Central memory CD8-positive, alpha-beta T cell (primary cell): ENCODE measurements at regions not wholly inside any gene's neighbourhood (a gene's known extent, or its start where the extent isn't known, plus 50 kb on each side); places are given as distances from the start of the nearest gene placed in this dataset.

Source experiments
- ATAC-seq: fragments of 150-1000 bp; cut with Tn5 transposase; replicated peaks from 2 replicates; pipeline ENCODE4 v1.10.0; 2022; ENCODE audit warnings: mild to moderate bottlenecking, moderate FRiP score, moderate number of reproducible peaks; ENCODE audit not compliant: poor library complexity, severe bottlenecking; ENCODE audit errors: extremely low read depth
- DNase-seq, 2 donors: peaks; one replicate each; pipeline ENCODE4 v3.0.0; 2021; ENCODE audit warnings: low spot score in 2 of 2
- H3K27ac Mint-ChIP-seq: one replicate; pipeline ENCODE4 v1.8.0; 2022; ENCODE audit warnings: low read depth, mild to moderate bottlenecking, moderate library complexity, mixed read lengths
- H3K27me3 Mint-ChIP-seq: one replicate; pipeline ENCODE4 v1.8.0; 2022; ENCODE audit warnings: mixed read lengths
- H3K36me3 Mint-ChIP-seq: one replicate; pipeline ENCODE4 v1.8.0; 2022; ENCODE audit warnings: mild to moderate bottlenecking, moderate library complexity, mixed read lengths; ENCODE audit not compliant: insufficient read depth
- H3K4me1 Mint-ChIP-seq: one replicate; pipeline ENCODE4 v1.8.0; 2022; ENCODE audit warnings: mixed read lengths
- H3K4me3 Mint-ChIP-seq: one replicate; pipeline ENCODE4 v1.8.0; 2022; ENCODE audit warnings: mild to moderate bottlenecking, moderate library complexity, mixed read lengths
- H3K9me3 Mint-ChIP-seq: one replicate; pipeline ENCODE4 v1.8.0; 2022; ENCODE audit warnings: mixed read lengths

- no peaks in the 10 kb centered on the region for H3K27me3 Mint-ChIP-seq
- H3K36me3 Mint-ChIP-seq, result peaks cover 2% of the 10 kb centered on the region
- no peak for ATAC-seq
- no peak overlapping the region for H3K27ac Mint-ChIP-seq
- H3K4me1 Mint-ChIP-seq, result no peaks in the 10 kb centered on the region
- no peak overlapping the region for H3K4me3 Mint-ChIP-seq
- DNase-seq, result no peak
- peaks cover 8% of the 10 kb centered on the region for H3K9me3 Mint-ChIP-seq
These were observed 385.7 kb upstream of the MMS22L start for GRCh38 chr6:97668716-97669115.

- DNase-seq, result no peak
- H3K36me3 Mint-ChIP-seq, result peaks cover 2% of the 10 kb centered on the region
- H3K27me3 Mint-ChIP-seq, result no peaks in the 10 kb centered on the region
- no peaks in the 10 kb centered on the region for H3K4me1 Mint-ChIP-seq
- peaks cover 8% of the 10 kb centered on the region for H3K9me3 Mint-ChIP-seq
- H3K4me3 Mint-ChIP-seq, result no peak overlapping the region
- no peak overlapping the region for H3K27ac Mint-ChIP-seq
- no peak for ATAC-seq
These were observed 386.4 kb upstream of the MMS22L start for GRCh38 chr6:97669191-97670031.

- Mint-ChIP-seq H3K36me3 (peaks cover 2% of the 10 kb centered on the region), H3K4me3 (no peak overlapping the region), H3K4me1 (no peaks in the 10 kb centered on the region)
These were observed 391.8 kb upstream of the MMS22L start for GRCh38 chr6:97674802-97675201.

DNA sequence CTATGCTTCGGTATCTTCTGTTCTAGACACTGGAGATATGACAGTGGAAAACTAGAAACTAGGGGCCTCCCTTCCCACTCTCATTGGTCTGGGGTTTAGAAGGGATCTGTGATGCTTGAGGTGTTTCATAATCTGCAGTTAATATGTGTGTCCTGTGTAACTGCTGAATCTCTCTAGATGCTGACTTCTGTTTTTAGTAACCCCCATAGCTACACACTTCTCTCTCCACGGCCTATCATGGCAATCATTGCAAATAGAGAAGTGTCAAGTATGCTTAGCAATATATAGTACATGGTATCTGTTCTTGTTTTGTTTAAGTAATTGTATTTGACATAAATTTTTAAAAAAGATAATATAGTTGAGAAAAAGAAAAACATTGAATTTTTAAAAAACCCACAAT lies 394.6 kb upstream of the MMS22L start:
- H3K36me3 Mint-ChIP-seq, result peaks cover 1% of the 10 kb centered on the region
- ATAC-seq, result no peak
- no peak overlapping the region for H3K4me3 Mint-ChIP-seq
- H3K27ac Mint-ChIP-seq, result no peak overlapping the region
- no peaks in the 10 kb centered on the region for H3K27me3 Mint-ChIP-seq
- no peak for DNase-seq
- peaks cover 15% of the 10 kb centered on the region for H3K9me3 Mint-ChIP-seq
- no peaks in the 10 kb centered on the region for H3K4me1 Mint-ChIP-seq

More at GRCh38 chr6:97674802-97675201, 391.8 kb upstream of the MMS22L start:
- H3K27me3 Mint-ChIP-seq, result no peaks in the 10 kb centered on the region
- DNase-seq (no peak), ATAC-seq (no peak)
- H3K27ac Mint-ChIP-seq, result no peak overlapping the region
- H3K9me3 Mint-ChIP-seq, result peaks cover 16% of the 10 kb centered on the region

DNA sequence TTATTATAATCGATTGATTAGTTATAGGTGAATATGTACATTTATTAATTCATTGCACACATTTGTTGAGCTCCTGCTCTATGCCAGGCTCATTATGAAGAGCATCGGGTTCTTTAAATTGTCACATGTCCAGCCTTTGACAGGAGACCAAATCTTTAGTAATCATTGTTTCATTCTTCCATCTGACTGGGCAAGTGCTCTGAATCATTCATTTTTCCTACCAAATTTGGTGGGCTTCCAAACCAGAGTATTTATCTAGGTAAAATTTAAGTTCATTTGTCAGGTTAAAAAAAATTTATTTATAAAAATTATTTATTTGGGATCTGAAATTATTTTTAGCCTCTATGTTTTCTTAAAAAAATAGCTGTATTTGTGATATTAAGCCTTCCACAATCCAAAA lies 404.9 kb upstream of the MMS22L start:
- Mint-ChIP-seq H3K36me3 (no peaks in the 10 kb centered on the region), H3K27me3 (no peaks in the 10 kb centered on the region), H3K4me3 (no peak overlapping the region), H3K4me1 (no peaks in the 10 kb centered on the region), H3K27ac (no peak overlapping the region), H3K9me3 (peaks cover 4% of the 10 kb centered on the region)
- DNase-seq, result no peak
- no peak for ATAC-seq

- H3K27me3 Mint-ChIP-seq, result no peaks in the 10 kb centered on the region
- ATAC-seq, result no peak
- H3K4me1 Mint-ChIP-seq, result no peaks in the 10 kb centered on the region
- DNase-seq, result no peak
- no peak overlapping the region for H3K4me3 Mint-ChIP-seq
- H3K36me3 Mint-ChIP-seq, result no peaks in the 10 kb centered on the region
- H3K9me3 Mint-ChIP-seq, result peaks cover 4% of the 10 kb centered on the region
- no peak overlapping the region for H3K27ac Mint-ChIP-seq
These were observed 406.2 kb upstream of the MMS22L start for GRCh38 chr6:97689078-97689754.

- no peaks in the 10 kb centered on the region for H3K27me3 Mint-ChIP-seq
- no peak overlapping the region for H3K27ac Mint-ChIP-seq
- H3K9me3 Mint-ChIP-seq, result no peaks in the 10 kb centered on the region
- H3K4me1 Mint-ChIP-seq, result no peaks in the 10 kb centered on the region
- no peak overlapping the region for H3K4me3 Mint-ChIP-seq
- ATAC-seq, result no peak
- no peak for DNase-seq
- no peaks in the 10 kb centered on the region for H3K36me3 Mint-ChIP-seq
These were observed 414.4 kb upstream of the MMS22L start for GRCh38 chr6:97697456-97697855.

GRCh38 chr6:97701801-97702200 lies 418.8 kb upstream of the MMS22L start:
- DNase-seq, result no peak
- no peaks in the 10 kb centered on the region for H3K4me1 Mint-ChIP-seq
- no peak overlapping the region for H3K27ac Mint-ChIP-seq
- no peak for ATAC-seq
- no peak overlapping the region for H3K4me3 Mint-ChIP-seq
- no peaks in the 10 kb centered on the region for H3K27me3 Mint-ChIP-seq
- no peaks in the 10 kb centered on the region for H3K36me3 Mint-ChIP-seq
- H3K9me3 Mint-ChIP-seq, result peaks cover 8% of the 10 kb centered on the region

DNA sequence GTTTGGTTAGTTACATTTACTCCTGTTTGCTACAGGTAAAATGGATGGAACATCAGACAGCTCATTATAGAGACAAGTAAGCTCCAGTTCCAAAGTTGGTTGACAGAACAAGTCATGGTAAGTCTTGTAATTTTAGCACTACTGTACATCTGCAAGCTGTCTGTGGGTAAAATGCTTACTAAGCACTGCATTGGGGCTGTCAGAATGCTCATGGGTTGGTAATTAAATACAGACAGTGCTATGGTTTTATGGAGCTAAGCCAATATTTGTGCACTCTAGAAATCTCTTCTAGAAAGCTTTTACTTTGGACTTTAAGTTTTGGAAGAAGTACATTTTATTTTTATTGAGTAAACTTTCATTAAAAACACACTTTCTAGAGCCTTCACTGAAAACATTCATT lies 419.2 kb upstream of the MMS22L start:
- Mint-ChIP-seq H3K9me3 (peaks cover 8% of the 10 kb centered on the region), H3K27me3 (no peaks in the 10 kb centered on the region), H3K4me3 (no peak overlapping the region), H3K27ac (no peak overlapping the region), H3K36me3 (no peaks in the 10 kb centered on the region), H3K4me1 (no peaks in the 10 kb centered on the region)
- ATAC-seq (no peak), DNase-seq (no peak)

- no peak for ATAC-seq
- Mint-ChIP-seq H3K27ac (no peak overlapping the region), H3K36me3 (no peaks in the 10 kb centered on the region), H3K4me3 (no peak overlapping the region), H3K9me3 (peaks cover 8% of the 10 kb centered on the region), H3K27me3 (no peaks in the 10 kb centered on the region), H3K4me1 (no peaks in the 10 kb centered on the region)
- DNase-seq, result no peak
These were observed 420.6 kb upstream of the MMS22L start for GRCh38 chr6:97703661-97704060.

DNA sequence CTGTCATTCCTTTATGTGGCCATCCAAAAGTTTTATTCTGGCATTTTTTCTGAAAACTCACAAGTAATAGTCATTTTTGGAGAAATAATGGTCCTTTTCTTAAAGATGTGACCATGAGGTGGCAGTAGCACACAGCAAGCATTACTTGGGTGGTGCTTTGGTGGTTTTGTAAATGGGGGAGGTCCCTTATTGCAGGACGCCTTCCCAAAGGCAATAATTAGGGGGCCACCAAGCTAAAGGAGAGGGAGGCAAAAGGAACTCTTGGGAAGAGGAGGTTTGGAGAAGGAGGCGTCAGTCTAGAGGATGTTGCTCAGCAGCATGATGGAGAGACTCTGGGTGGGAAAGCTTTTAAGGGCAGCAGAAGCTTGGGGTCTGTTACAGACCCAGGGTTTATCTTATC lies 422.6 kb upstream of the MMS22L start:
- no peak for ATAC-seq
- Mint-ChIP-seq H3K9me3 (peaks cover 13% of the 10 kb centered on the region), H3K4me3 (no peak overlapping the region), H3K27me3 (no peaks in the 10 kb centered on the region), H3K4me1 (no peaks in the 10 kb centered on the region), H3K27ac (no peak overlapping the region), H3K36me3 (no peaks in the 10 kb centered on the region)
- DNase-seq, result no peak

GRCh38 chr6:97712751-97713150 lies 429.7 kb upstream of the MMS22L start:
- no peaks in the 10 kb centered on the region for H3K4me1 Mint-ChIP-seq
- H3K9me3 Mint-ChIP-seq, result peaks cover 11% of the 10 kb centered on the region
- H3K27me3 Mint-ChIP-seq, result no peaks in the 10 kb centered on the region
- no peak overlapping the region for H3K4me3 Mint-ChIP-seq
- DNase-seq (no peak), ATAC-seq (no peak)
- no peaks in the 10 kb centered on the region for H3K36me3 Mint-ChIP-seq
- H3K27ac Mint-ChIP-seq, result no peak overlapping the region

DNA sequence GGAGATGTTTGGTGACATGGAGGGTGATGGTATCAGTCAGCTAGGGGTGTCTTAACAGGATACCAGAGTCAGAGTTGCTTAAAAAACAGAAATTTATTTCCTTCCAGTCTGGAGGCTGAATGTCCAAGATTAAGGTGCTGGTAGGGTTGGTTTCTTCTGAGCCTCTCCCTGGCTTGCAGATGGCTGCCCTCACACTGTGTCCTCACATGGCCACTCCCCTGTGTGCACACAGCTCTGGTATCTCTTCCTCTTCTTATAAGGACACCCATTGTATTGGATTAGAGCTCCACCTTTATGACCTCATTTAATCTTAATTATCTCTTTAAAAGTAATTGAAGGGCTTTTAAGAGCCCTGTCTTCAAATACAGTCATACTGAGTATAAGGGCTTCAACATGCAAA lies 431.8 kb upstream of the MMS22L start:
- no peak overlapping the region for H3K27ac Mint-ChIP-seq
- ATAC-seq (no peak), DNase-seq (no peak)
- H3K4me1 Mint-ChIP-seq, result no peaks in the 10 kb centered on the region
- H3K36me3 Mint-ChIP-seq, result no peaks in the 10 kb centered on the region
- no peaks in the 10 kb centered on the region for H3K27me3 Mint-ChIP-seq
- H3K9me3 Mint-ChIP-seq, result peaks cover 13% of the 10 kb centered on the region
- H3K4me3 Mint-ChIP-seq, result no peak overlapping the region
